Mesendoderm (in vitro differentiated cells): ENCODE measurements at regions not wholly inside any gene's neighbourhood (a gene's known extent, or its start where the extent isn't known, plus 50 kb on each side); places are given as distances from the start of the nearest gene placed in this dataset.

Experiments used
- DNase-seq: peaks from one replicate; pipeline ENCODE4 v3.0.0; 2013
- H2AK5ac ChIP-seq: 2 replicates; pipeline ENCODE4 v1.6.1; 2013; ENCODE audit warnings: low read length, inconsistent platforms
- H2BK120ac ChIP-seq: 2 replicates; pipeline ENCODE4 v1.6.1; 2013; ENCODE audit warnings: low read depth, mild to moderate bottlenecking, low read length, moderate library complexity, mixed read lengths
- H2BK15ac ChIP-seq: replicated peaks from 2 replicates; pipeline ENCODE4 v1.6.1; 2013; ENCODE audit warnings: low read depth, mild to moderate bottlenecking, moderate library complexity
- H2BK5ac ChIP-seq: 2 replicates; pipeline ENCODE4 v1.6.1; 2013; ENCODE audit warnings: low read length, inconsistent platforms
- H3K18ac ChIP-seq: 2 replicates; pipeline ENCODE4 v1.6.1; 2013; ENCODE audit warnings: mild to moderate bottlenecking, low read length, mixed read lengths
- H3K23ac ChIP-seq: one replicate; pipeline ENCODE4 v1.6.1; 2013; ENCODE audit warnings: low read length
- H3K27ac ChIP-seq: 2 replicates; pipeline ENCODE4 v1.5.1; 2013; ENCODE audit warnings: low read depth, mild to moderate bottlenecking, inconsistent platforms, low read length, moderate library complexity
- H3K27me3 ChIP-seq: 2 replicates; pipeline ENCODE4 v1.6.1; 2013; ENCODE audit warnings: low read length, control low read depth, mild to moderate bottlenecking, inconsistent platforms; ENCODE audit not compliant: insufficient read depth, poor library complexity
- H3K36me3 ChIP-seq: 2 replicates; pipeline ENCODE4 v1.6.1; 2013; ENCODE audit warnings: low read length, inconsistent platforms; ENCODE audit not compliant: control insufficient read depth, insufficient read depth
- H3K4ac ChIP-seq: one replicate; pipeline ENCODE4 v1.6.1; 2013; ENCODE audit warnings: low read depth, mild to moderate bottlenecking, low read length, moderate library complexity
- H3K4me1 ChIP-seq: 2 replicates; pipeline ENCODE4 v1.6.1; 2013; ENCODE audit warnings: low read depth, low read length, inconsistent platforms; ENCODE audit not compliant: control insufficient read depth
- H3K4me2 ChIP-seq: 2 replicates; pipeline ENCODE4 v1.6.1; 2013; ENCODE audit warnings: low read length
- H3K4me3 ChIP-seq: 2 replicates; pipeline ENCODE4 v1.5.1; 2013; ENCODE audit warnings: mild to moderate bottlenecking, low read length
- H3K56ac ChIP-seq: one replicate; pipeline ENCODE4 v1.6.1; 2013; ENCODE audit warnings: low read length
- H3K79me1 ChIP-seq: 2 replicates; pipeline ENCODE4 v1.6.1; 2013; ENCODE audit warnings: low read length, inconsistent platforms
- H3K79me2 ChIP-seq: 2 replicates; pipeline ENCODE4 v1.6.1; 2013; ENCODE audit warnings: mild to moderate bottlenecking, low read length; ENCODE audit not compliant: control insufficient read depth, insufficient read depth
- H3K9ac ChIP-seq: 2 replicates; pipeline ENCODE4 v1.6.1; 2013; ENCODE audit warnings: low read length, inconsistent platforms
- H4K5ac ChIP-seq: one replicate; pipeline ENCODE4 v1.6.1; 2013; ENCODE audit warnings: low read length
- H4K8ac ChIP-seq: one replicate; pipeline ENCODE4 v1.6.1; 2013; ENCODE audit warnings: low read depth, mild to moderate bottlenecking, control low read depth, low read length, moderate library complexity
- WGBS: extraction: QIAGEN DNeasy Blood & Tissue Kit; methylation state at CpG from one replicate; pipeline ENCODE4 v1.1.7; 2013; ENCODE audit warnings: low lambda C conversion rate, missing lambda C conversion rate; ENCODE audit not compliant: insufficient coverage; ENCODE audit errors: extremely low coverage; 5-methylcytosine and 5-hydroxymethylcytosine counted together

GRCh38 chr15:58268746-58269267 lies 130.6 kb downstream of the AQP9 start:
- Histone ChIP-seq H3K79me1 (no peaks in the 10 kb centered on the region), H3K4ac (no peak overlapping the region), H3K9ac (no peak overlapping the region), H3K27me3 (no peaks in the 10 kb centered on the region), H3K27ac (no peak overlapping the region), H3K18ac (no peak overlapping the region), H2BK15ac (no peak overlapping the region), H4K8ac (no peak overlapping the region), H2AK5ac (no peak overlapping the region), H3K4me2 (no peak overlapping the region), H3K36me3 (no peaks in the 10 kb centered on the region), H2BK120ac (no peak overlapping the region), H3K23ac (no peak overlapping the region), H3K56ac (no peak overlapping the region), H3K4me1 (no peaks in the 10 kb centered on the region), H4K5ac (no peak overlapping the region), H3K4me3 (no peak overlapping the region), H2BK5ac (no peak overlapping the region), H3K79me2 (no peaks in the 10 kb centered on the region)
- no CpG with 5 or more reads among the region's 5 CpGs for WGBS
- DNase-seq, result no peak

GRCh38 chr15:58269455-58270414 lies 131.6 kb downstream of the AQP9 start:
- Histone ChIP-seq H4K8ac (no peak overlapping the region), H3K27me3 (no peaks in the 10 kb centered on the region), H3K18ac (no peak overlapping the region), H3K4ac (no peak overlapping the region), H2AK5ac (no peak overlapping the region), H3K79me2 (no peaks in the 10 kb centered on the region), H4K5ac (no peak overlapping the region), H2BK120ac (no peak overlapping the region), H3K36me3 (no peaks in the 10 kb centered on the region), H2BK5ac (no peak overlapping the region), H3K56ac (no peak overlapping the region), H3K23ac (no peak overlapping the region), H3K4me3 (no peak overlapping the region), H3K27ac (no peak overlapping the region), H3K4me1 (no peaks in the 10 kb centered on the region), H3K79me1 (no peaks in the 10 kb centered on the region), H3K9ac (no peak overlapping the region), H2BK15ac (peak overlapping the region; percentile 25), H3K4me2 (no peak overlapping the region)
- WGBS, result no CpG with 5 or more reads among the region's 10 CpGs
- DNase-seq, result peak; percentile 90

GRCh38 chr15:58271410-58271809 lies 133.2 kb downstream of the AQP9 start:
- Histone ChIP-seq H3K79me1 (no peaks in the 10 kb centered on the region), H3K4me1 (no peaks in the 10 kb centered on the region), H3K9ac (no peak overlapping the region), H3K4ac (no peak overlapping the region), H2BK5ac (no peak overlapping the region), H4K8ac (no peak overlapping the region), H3K18ac (no peak overlapping the region), H3K79me2 (no peaks in the 10 kb centered on the region), H2BK15ac (no peak overlapping the region), H3K56ac (no peak overlapping the region), H3K36me3 (no peaks in the 10 kb centered on the region), H2AK5ac (no peak overlapping the region), H2BK120ac (no peak overlapping the region), H3K4me3 (no peak overlapping the region), H3K4me2 (no peak overlapping the region), H3K23ac (no peak overlapping the region), H3K27ac (no peak overlapping the region), H4K5ac (no peak overlapping the region), H3K27me3 (no peaks in the 10 kb centered on the region)
- WGBS, result no CpG with 5 or more reads among the region's 3 CpGs
- no peak for DNase-seq

DNA sequence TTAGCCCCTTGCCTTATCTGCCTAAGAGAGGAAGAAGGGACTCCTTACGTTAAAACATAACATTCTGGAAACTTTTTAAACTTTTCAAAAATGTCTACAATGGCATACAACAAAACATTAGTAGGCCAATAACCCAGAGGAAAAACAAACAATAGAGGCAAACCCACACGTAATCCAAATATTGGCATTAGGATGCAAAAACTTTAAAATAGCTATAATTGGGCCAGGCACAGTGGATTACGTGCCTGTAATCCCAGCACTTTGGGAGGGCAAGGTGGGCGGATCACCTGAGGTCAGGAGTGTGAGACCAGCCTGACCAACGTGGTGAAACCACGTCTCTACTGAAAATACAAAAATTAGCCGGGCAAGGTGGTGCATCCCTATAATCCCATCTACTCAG lies 134.9 kb downstream of the AQP9 start:
- Histone ChIP-seq H4K8ac (no peak overlapping the region), H3K4me3 (no peak overlapping the region), H3K23ac (no peak overlapping the region), H2AK5ac (no peak overlapping the region), H3K18ac (no peak overlapping the region), H3K9ac (no peak overlapping the region), H3K27me3 (no peaks in the 10 kb centered on the region), H3K79me1 (no peaks in the 10 kb centered on the region), H2BK5ac (no peak overlapping the region), H3K4me2 (no peak overlapping the region), H4K5ac (no peak overlapping the region), H3K4me1 (no peaks in the 10 kb centered on the region), H3K4ac (no peak overlapping the region), H2BK120ac (no peak overlapping the region), H3K56ac (no peak overlapping the region), H3K36me3 (no peaks in the 10 kb centered on the region), H3K79me2 (no peaks in the 10 kb centered on the region), H2BK15ac (no peak overlapping the region), H3K27ac (no peak overlapping the region)
- DNase-seq, result no peak
- no CpG with 5 or more reads among the region's 7 CpGs for WGBS

DNA sequence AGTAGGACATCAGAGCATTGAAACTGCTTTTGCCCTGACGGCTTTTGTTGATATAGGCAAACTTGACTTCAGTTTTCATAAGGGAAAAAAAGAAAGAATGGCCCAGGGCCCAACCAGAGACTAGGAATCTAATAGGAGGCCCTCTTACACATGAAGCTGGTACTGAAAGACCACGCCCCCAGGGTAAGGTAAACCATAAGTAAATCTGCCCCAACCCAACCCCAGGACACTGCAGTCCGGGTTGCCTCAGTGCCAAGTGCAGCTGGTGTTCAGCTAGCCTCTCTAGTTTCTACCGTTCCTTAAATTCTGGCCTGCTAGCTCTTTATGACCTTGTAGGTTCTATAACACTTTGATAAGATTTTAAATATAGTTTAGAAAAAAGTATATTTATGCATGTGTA lies 136.7 kb downstream of the AQP9 start:
- Histone ChIP-seq H4K5ac (no peak overlapping the region), H3K4me3 (no peak overlapping the region), H3K56ac (no peak overlapping the region), H2AK5ac (no peak overlapping the region), H4K8ac (no peak overlapping the region), H2BK120ac (no peak overlapping the region), H3K27me3 (no peaks in the 10 kb centered on the region), H3K4me2 (no peak overlapping the region), H3K79me2 (no peaks in the 10 kb centered on the region), H3K36me3 (no peaks in the 10 kb centered on the region), H3K9ac (no peak overlapping the region), H3K4ac (no peak overlapping the region), H3K18ac (no peak overlapping the region), H2BK15ac (no peak overlapping the region), H2BK5ac (no peak overlapping the region), H3K27ac (no peak overlapping the region), H3K4me1 (no peaks in the 10 kb centered on the region), H3K23ac (no peak overlapping the region), H3K79me1 (no peaks in the 10 kb centered on the region)
- no peak for DNase-seq
- no CpG with 5 or more reads among the region's 4 CpGs for WGBS
